ENCODE measurements at regions not wholly inside any gene's neighbourhood (a gene's known extent, or its start where the extent isn't known, plus 50 kb on each side); places are given as distances from the start of the nearest gene placed in this dataset.

DNA sequence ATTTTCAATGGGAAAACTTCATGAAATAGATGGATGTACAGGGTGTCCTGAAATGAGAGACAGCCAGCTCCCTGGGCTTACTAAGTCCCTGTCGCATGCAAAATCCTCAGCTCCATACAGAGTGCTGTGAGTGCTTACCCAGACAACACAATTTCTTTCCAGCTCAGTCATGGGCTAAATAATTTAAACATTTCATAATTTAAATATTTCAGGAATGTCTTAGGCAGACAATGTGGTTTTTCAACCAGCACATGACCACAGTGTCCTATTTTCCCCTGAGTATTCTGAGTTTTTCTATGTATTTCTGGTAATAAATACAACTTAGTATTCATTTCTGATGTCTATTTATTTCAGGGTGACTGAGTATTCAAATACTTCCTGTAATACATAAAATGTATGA, 188.5 kb upstream of the SNX2 start:
- no peaks in the 10 kb centered on the region for H3K9me3 Mint-ChIP-seq (ENCODE audit: unreplicated experiment)
- ChIA-PET POLR2A (no interaction called here), CTCF (no interaction called here)
- DNase-seq (ENCODE audit: unreplicated experiment), result no peak
- H3K27ac Mint-ChIP-seq (ENCODE audit: low read depth, unreplicated experiment), result no peak overlapping the region
- BruUV-seq (replicated peaks), result no TSS peak
- H3K4me1 Mint-ChIP-seq (ENCODE audit: insufficient read depth, unreplicated experiment), result no peaks in the 10 kb centered on the region
- H3K27me3 Mint-ChIP-seq (ENCODE audit: insufficient read depth, unreplicated experiment), result no peaks in the 10 kb centered on the region
- intact Hi-C loops (cut with micrococcal nuclease), result no loop called here
- TF ChIP-seq, protein P1, sequence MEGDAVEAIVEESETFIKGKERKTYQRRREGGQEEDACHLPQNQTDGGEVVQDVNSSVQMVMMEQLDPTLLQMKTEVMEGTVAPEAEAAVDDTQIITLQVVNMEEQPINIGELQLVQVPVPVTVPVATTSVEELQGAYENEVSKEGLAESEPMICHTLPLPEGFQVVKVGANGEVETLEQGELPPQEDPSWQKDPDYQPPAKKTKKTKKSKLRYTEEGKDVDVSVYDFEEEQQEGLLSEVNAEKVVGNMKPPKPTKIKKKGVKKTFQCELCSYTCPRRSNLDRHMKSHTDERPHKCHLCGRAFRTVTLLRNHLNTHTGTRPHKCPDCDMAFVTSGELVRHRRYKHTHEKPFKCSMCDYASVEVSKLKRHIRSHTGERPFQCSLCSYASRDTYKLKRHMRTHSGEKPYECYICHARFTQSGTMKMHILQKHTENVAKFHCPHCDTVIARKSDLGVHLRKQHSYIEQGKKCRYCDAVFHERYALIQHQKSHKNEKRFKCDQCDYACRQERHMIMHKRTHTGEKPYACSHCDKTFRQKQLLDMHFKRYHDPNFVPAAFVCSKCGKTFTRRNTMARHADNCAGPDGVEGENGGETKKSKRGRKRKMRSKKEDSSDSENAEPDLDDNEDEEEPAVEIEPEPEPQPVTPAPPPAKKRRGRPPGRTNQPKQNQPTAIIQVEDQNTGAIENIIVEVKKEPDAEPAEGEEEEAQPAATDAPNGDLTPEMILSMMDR (IDR thresholded peaks at IDR 0.05; ENCODE audit: unreplicated experiment), result no peak
- H3K36me3 Mint-ChIP-seq (ENCODE audit: insufficient read depth, unreplicated experiment), result no peaks in the 10 kb centered on the region
- H3K4me3 Mint-ChIP-seq (ENCODE audit: unreplicated experiment), result no peak overlapping the region

DNA sequence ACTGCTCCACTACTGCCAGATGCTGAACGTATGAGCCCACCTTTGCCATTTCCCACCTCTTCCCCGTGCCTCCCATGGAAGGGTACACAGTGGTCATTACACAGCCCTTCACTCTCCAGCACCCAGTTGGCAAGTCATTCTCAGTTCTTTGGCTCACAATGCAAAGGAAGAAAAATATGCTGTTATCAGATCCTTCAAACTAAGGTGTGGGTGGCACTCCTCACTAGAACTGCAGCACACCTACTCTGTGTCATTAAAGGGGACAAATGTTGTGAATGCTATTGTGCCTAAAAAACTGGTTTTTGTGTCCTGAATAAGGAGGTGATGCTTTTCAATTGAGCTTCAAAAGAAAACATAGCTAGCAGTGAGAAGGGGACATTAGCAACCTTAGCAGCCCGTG, 183.1 kb upstream of the SNX2 start:
- intact Hi-C loops (cut with micrococcal nuclease), result no loop called here
- peaks cover under 1% of the 10 kb centered on the region for H3K9me3 Mint-ChIP-seq (ENCODE audit: unreplicated experiment)
- H3K36me3 Mint-ChIP-seq (ENCODE audit: insufficient read depth, unreplicated experiment), result no peaks in the 10 kb centered on the region
- BruUV-seq (replicated peaks), result no TSS peak
- H3K27me3 Mint-ChIP-seq (ENCODE audit: insufficient read depth, unreplicated experiment), result no peaks in the 10 kb centered on the region
- H3K4me3 Mint-ChIP-seq (ENCODE audit: unreplicated experiment), result no peak overlapping the region
- POLR2A ChIA-PET, result interaction anchor here (0.6 kb wide), 1 partner anchor 396 kb away, joined by 3 read pairs; no protein-coding TSS in a partner anchor
- H3K4me1 Mint-ChIP-seq (ENCODE audit: insufficient read depth, unreplicated experiment), result no peaks in the 10 kb centered on the region
- CTCF ChIA-PET, result interaction anchor here (0.6 to 0.7 kb wide), 2 partner anchors 113 to 721 kb away, joined by 3 to 4 read pairs; no protein-coding TSS in a partner anchor
- TF ChIP-seq, protein P1 (IDR thresholded peaks at IDR 0.05; ENCODE audit: unreplicated experiment), result no peak
- no peak overlapping the region for H3K27ac Mint-ChIP-seq (ENCODE audit: low read depth, unreplicated experiment)
- no peak for DNase-seq (ENCODE audit: unreplicated experiment)

DNA sequence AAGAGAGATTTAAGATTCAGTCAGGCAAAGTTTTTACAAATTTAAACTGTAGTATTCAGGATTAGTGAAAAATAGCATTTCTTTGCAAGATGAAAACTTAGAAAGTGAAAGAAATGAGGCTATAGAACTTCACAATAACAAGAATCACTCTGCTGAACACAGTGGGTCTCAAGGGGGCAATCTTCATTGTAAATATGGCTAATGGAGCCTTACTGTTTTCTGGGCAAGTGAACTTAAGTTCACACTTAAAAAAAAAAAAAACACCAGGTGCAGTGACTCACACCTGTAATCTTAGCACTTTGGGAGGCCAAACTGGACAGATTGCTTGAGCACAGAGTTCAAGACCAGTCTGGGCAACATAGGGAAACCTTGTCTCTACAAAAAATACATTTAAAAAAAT, 175.9 kb upstream of the SNX2 start:
- no peaks in the 10 kb centered on the region for H3K27me3 Mint-ChIP-seq (ENCODE audit: insufficient read depth, unreplicated experiment)
- BruUV-seq (replicated peaks), result no TSS peak
- intact Hi-C loops (cut with micrococcal nuclease), result no loop called here
- no peak overlapping the region for H3K27ac Mint-ChIP-seq (ENCODE audit: low read depth, unreplicated experiment)
- ChIA-PET CTCF (no interaction called here), POLR2A (no interaction called here)
- H3K4me3 Mint-ChIP-seq (ENCODE audit: unreplicated experiment), result no peak overlapping the region
- DNase-seq (ENCODE audit: unreplicated experiment), result no peak
- H3K9me3 Mint-ChIP-seq (ENCODE audit: unreplicated experiment), result peaks cover 16% of the 10 kb centered on the region
- no peaks in the 10 kb centered on the region for H3K4me1 Mint-ChIP-seq (ENCODE audit: insufficient read depth, unreplicated experiment)
- TF ChIP-seq, protein P1 (IDR thresholded peaks at IDR 0.05; ENCODE audit: unreplicated experiment), result no peak
- no peaks in the 10 kb centered on the region for H3K36me3 Mint-ChIP-seq (ENCODE audit: insufficient read depth, unreplicated experiment)

DNA sequence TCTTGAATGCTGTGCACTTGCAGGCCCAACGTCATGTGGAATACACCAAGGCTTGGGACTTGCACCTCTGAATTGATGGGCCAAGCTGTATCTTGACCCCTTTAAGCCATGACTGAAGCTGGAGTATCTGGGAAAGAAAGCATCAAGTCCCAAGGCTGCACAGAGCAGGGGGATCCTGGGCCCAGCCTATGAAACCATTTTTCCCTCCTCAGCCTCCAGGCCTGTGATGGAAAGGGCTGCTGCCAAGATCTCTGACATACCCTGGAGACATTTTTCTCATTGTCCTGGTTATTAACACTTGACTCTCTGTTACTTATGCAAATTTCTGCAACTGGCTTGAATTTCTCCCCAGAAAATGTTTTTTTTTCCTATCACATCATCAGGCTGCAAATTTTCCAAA, 174.0 kb upstream of the SNX2 start:
- H3K4me3 Mint-ChIP-seq (ENCODE audit: unreplicated experiment), result no peak overlapping the region
- TF ChIP-seq, protein P1 (IDR thresholded peaks at IDR 0.05; ENCODE audit: unreplicated experiment), result no peak
- H3K36me3 Mint-ChIP-seq (ENCODE audit: insufficient read depth, unreplicated experiment), result no peaks in the 10 kb centered on the region
- no peak overlapping the region for H3K27ac Mint-ChIP-seq (ENCODE audit: low read depth, unreplicated experiment)
- no peaks in the 10 kb centered on the region for H3K27me3 Mint-ChIP-seq (ENCODE audit: insufficient read depth, unreplicated experiment)
- BruUV-seq (replicated peaks), result no TSS peak
- peaks cover 16% of the 10 kb centered on the region for H3K9me3 Mint-ChIP-seq (ENCODE audit: unreplicated experiment)
- no peaks in the 10 kb centered on the region for H3K4me1 Mint-ChIP-seq (ENCODE audit: insufficient read depth, unreplicated experiment)
- CTCF ChIA-PET, result no interaction called here
- intact Hi-C loops (cut with micrococcal nuclease), result no loop called here
- DNase-seq (ENCODE audit: unreplicated experiment), result no peak
- POLR2A ChIA-PET, result interaction anchor here (0.6 kb wide), 1 partner anchor 9 kb away, joined by 3 read pairs; no protein-coding TSS in a partner anchor
